ENCODE measurements at regions not wholly inside any gene's neighbourhood (a gene's known extent, or its start where the extent isn't known, plus 50 kb on each side); places are given as distances from the start of the nearest gene placed in this dataset.

GRCh38 chr2:107584577-107584976, 242.1 kb upstream of the RGPD4 start:
- TF ChIP-seq CTCF (conservative IDR thresholded peaks at IDR 0.05), result no peak
- TF ChIP-seq EZH2 (IDR thresholded peaks at IDR 0.05; ENCODE audit: low read depth), result no peak
